GM12892 (cell line): ENCODE measurements at regions not wholly inside any gene's neighbourhood (a gene's known extent, or its start where the extent isn't known, plus 50 kb on each side); places are given as distances from the start of the nearest gene placed in this dataset.

Experiments
- POLR2A ChIP-seq: IDR thresholded peaks from 2 replicates; pipeline ENCODE4 v1.6.1; 2011; ENCODE audit warnings: low read depth, low read length, control low read depth
- POLR2AphosphoS5 ChIP-seq: IDR thresholded peaks from 2 replicates; pipeline ENCODE4 v1.6.1; 2011; ENCODE audit warnings: low read depth, low read length, control low read depth

GRCh38 chr14:49114161-49114893 lies 471.9 kb downstream of the RPS29 start:
- TF ChIP-seq POLR2A (no peak), POLR2AphosphoS5 (no peak)
